ENCODE measurements at regions not wholly inside any gene's neighbourhood (a gene's known extent, or its start where the extent isn't known, plus 50 kb on each side); places are given as distances from the start of the nearest gene placed in this dataset.
A peak's percentile ranks its signal among the peaks of the same experiment; 100 is the strongest.

GRCh38 chr2:217121565-217121964 is 261.7 kb upstream of the TNP1 start:
- Mint-ChIP-seq H3K4me1 (no peaks in the 10 kb centered on the region), H3K9me3 (peaks cover 0 to 4% (median 3%) of the 10 kb centered on the region in 3 donors)

GRCh38 chr2:217120429-217120828 is 260.6 kb upstream of the TNP1 start:
- Mint-ChIP-seq H3K27me3 (peaks cover 12% of the 10 kb centered on the region), H3K9me3 (peaks cover 0 to 4% (median 3%) of the 10 kb centered on the region in 3 donors), H3K27ac (no peak overlapping the region), H3K4me1 (no peaks in the 10 kb centered on the region), H3K4me3 (no peak overlapping the region), H3K36me3 (no peaks in the 10 kb centered on the region)

More at GRCh38 chr2:217121565-217121964, 261.7 kb upstream of the TNP1 start:
- Mint-ChIP-seq H3K36me3 (no peaks in the 10 kb centered on the region), H3K4me3 (no peak overlapping the region), H3K27me3 (peaks cover 12% of the 10 kb centered on the region), H3K27ac (no peak overlapping the region)

GRCh38 chr2:217118559-217119284 is 258.9 kb upstream of the TNP1 start:
- Mint-ChIP-seq H3K4me3 (peak overlapping the region in 1 of 4 donors; percentile 17), H3K4me1 (no peaks in the 10 kb centered on the region), H3K27ac (no peak overlapping the region), H3K27me3 (peaks cover 10% of the 10 kb centered on the region), H3K9me3 (no peaks in the 10 kb centered on the region), H3K36me3 (no peaks in the 10 kb centered on the region)

- H3K4me3 Mint-ChIP-seq, result no peak overlapping the region
- H3K4me1 Mint-ChIP-seq, result no peaks in the 10 kb centered on the region
- H3K27me3 Mint-ChIP-seq, result peaks cover 5% of the 10 kb centered on the region
- H3K27ac Mint-ChIP-seq, result no peak overlapping the region
- no peaks in the 10 kb centered on the region for H3K9me3 Mint-ChIP-seq
- H3K36me3 Mint-ChIP-seq, result no peaks in the 10 kb centered on the region
Measured at GRCh38 chr2:217117523-217117922, 257.7 kb upstream of the TNP1 start.

GRCh38 chr2:217116610-217117009 is 256.7 kb upstream of the TNP1 start:
- H3K9me3 Mint-ChIP-seq, result no peaks in the 10 kb centered on the region
- H3K36me3 Mint-ChIP-seq, result no peaks in the 10 kb centered on the region
- H3K27ac Mint-ChIP-seq, result no peak overlapping the region
- no peak overlapping the region for H3K4me3 Mint-ChIP-seq
- H3K4me1 Mint-ChIP-seq, result no peaks in the 10 kb centered on the region
- peaks cover 2% of the 10 kb centered on the region for H3K27me3 Mint-ChIP-seq

GRCh38 chr2:217114117-217114516 is 254.3 kb upstream of the TNP1 start:
- Mint-ChIP-seq H3K9me3 (peaks cover 0 to 3% (median 3%) of the 10 kb centered on the region in 3 donors), H3K27ac (no peak overlapping the region), H3K4me3 (no peak overlapping the region)

GRCh38 chr2:217113491-217113890 is 253.6 kb upstream of the TNP1 start:
- no peaks in the 10 kb centered on the region for H3K36me3 Mint-ChIP-seq
- no peaks in the 10 kb centered on the region for H3K4me1 Mint-ChIP-seq
- peaks cover 0 to 3% (median 3%) of the 10 kb centered on the region in 3 donors for H3K9me3 Mint-ChIP-seq
- peak overlapping the region in 1 of 3 donors; percentile 47 for H3K27ac Mint-ChIP-seq
- H3K4me3 Mint-ChIP-seq, result no peak overlapping the region
- H3K27me3 Mint-ChIP-seq, result peaks cover 2% of the 10 kb centered on the region

More at GRCh38 chr2:217114117-217114516, 254.3 kb upstream of the TNP1 start:
- Mint-ChIP-seq H3K4me1 (no peaks in the 10 kb centered on the region), H3K27me3 (peaks cover 2% of the 10 kb centered on the region), H3K36me3 (no peaks in the 10 kb centered on the region)

- no peak overlapping the region for H3K4me3 Mint-ChIP-seq
- no peaks in the 10 kb centered on the region for H3K4me1 Mint-ChIP-seq
- no peak overlapping the region for H3K27ac Mint-ChIP-seq
- H3K9me3 Mint-ChIP-seq, result peaks cover 0 to 3% (median 3%) of the 10 kb centered on the region in 3 donors
- peaks cover 2% of the 10 kb centered on the region for H3K27me3 Mint-ChIP-seq
- no peaks in the 10 kb centered on the region for H3K36me3 Mint-ChIP-seq
Measured at GRCh38 chr2:217110550-217110949, 250.7 kb upstream of the TNP1 start.

- Mint-ChIP-seq H3K27me3 (peaks cover 2% of the 10 kb centered on the region), H3K4me3 (no peak overlapping the region), H3K9me3 (peaks cover 0 to 3% (median 3%) of the 10 kb centered on the region in 3 donors), H3K4me1 (no peaks in the 10 kb centered on the region), H3K27ac (no peak overlapping the region), H3K36me3 (no peaks in the 10 kb centered on the region)
Measured at GRCh38 chr2:217108575-217109027, 248.7 kb upstream of the TNP1 start.

GRCh38 chr2:217108086-217108485 is 248.2 kb upstream of the TNP1 start:
- H3K4me3 Mint-ChIP-seq, result no peak overlapping the region
- H3K27ac Mint-ChIP-seq, result no peak overlapping the region
- no peaks in the 10 kb centered on the region for H3K36me3 Mint-ChIP-seq
- H3K9me3 Mint-ChIP-seq, result peaks cover 0 to 3% (median 3%) of the 10 kb centered on the region in 3 donors
- peaks cover under 1% of the 10 kb centered on the region for H3K27me3 Mint-ChIP-seq
- no peaks in the 10 kb centered on the region for H3K4me1 Mint-ChIP-seq

- Mint-ChIP-seq H3K4me3 (no peak overlapping the region), H3K9me3 (peaks cover 0 to 3% (median 3%) of the 10 kb centered on the region in 3 donors), H3K27ac (no peak overlapping the region), H3K27me3 (no peaks in the 10 kb centered on the region), H3K4me1 (no peaks in the 10 kb centered on the region), H3K36me3 (no peaks in the 10 kb centered on the region)
Measured at GRCh38 chr2:217107480-217107879, 247.6 kb upstream of the TNP1 start.

- no peak overlapping the region for H3K4me3 Mint-ChIP-seq
Measured at GRCh38 chr2:217106650-217107014, 246.8 kb upstream of the TNP1 start.

GRCh38 chr2:217105733-217106649 is 246.1 kb upstream of the TNP1 start:
- Mint-ChIP-seq H3K36me3 (no peaks in the 10 kb centered on the region), H3K27ac (no peak overlapping the region), H3K27me3 (no peaks in the 10 kb centered on the region), H3K4me3 (no peak overlapping the region), H3K9me3 (peaks cover 0 to 3% (median 3%) of the 10 kb centered on the region in 3 donors), H3K4me1 (peaks cover 0 to 4% (median 2%) of the 10 kb centered on the region in 3 donors)

More at GRCh38 chr2:217106650-217107014, 246.8 kb upstream of the TNP1 start:
- Mint-ChIP-seq H3K36me3 (no peaks in the 10 kb centered on the region), H3K9me3 (peaks cover 0 to 3% (median 3%) of the 10 kb centered on the region in 3 donors), H3K4me1 (peaks cover 0 to 4% (median 2%) of the 10 kb centered on the region in 3 donors), H3K27me3 (no peaks in the 10 kb centered on the region), H3K27ac (no peak overlapping the region)

- Mint-ChIP-seq H3K27me3 (peaks cover 2% of the 10 kb centered on the region), H3K4me1 (peaks cover 0 to 4% (median 2%) of the 10 kb centered on the region in 3 donors), H3K9me3 (no peaks in the 10 kb centered on the region), H3K4me3 (no peak overlapping the region), H3K36me3 (no peaks in the 10 kb centered on the region), H3K27ac (no peak overlapping the region)
Measured at GRCh38 chr2:217103752-217104545, 244.1 kb upstream of the TNP1 start.

All from IgD-negative memory B cell (primary cell).